ENCODE measurements at regions not wholly inside any gene's neighbourhood (a gene's known extent, or its start where the extent isn't known, plus 50 kb on each side); places are given as distances from the start of the nearest gene placed in this dataset.

GRCh38 chr4:10346023-10346422 lies 111.2 kb downstream of the ZNF518B start:
- no peak for TF ChIP-seq CTCF (IDR thresholded peaks at IDR 0.05)
- TF ChIP-seq POLR2A (IDR thresholded peaks at IDR 0.05), result no peak

All from vagina (tissue), 2 donors.